Heart left ventricle (tissue), 16 donors: ENCODE measurements at regions not wholly inside any gene's neighbourhood (a gene's known extent, or its start where the extent isn't known, plus 50 kb on each side); places are given as distances from the start of the nearest gene placed in this dataset.
"Not testable (repeated sequence)": the region's sequence is repeated elsewhere in the genome, so short reads cannot be mapped to it uniquely, and the experiment has no call there.

Experiments
- ATAC-seq, 4 donors: fragments of 200-7000 bp; cut with Tn5 transposase; one replicate each; pipeline ENCODE4 v1.9.1; 2020 to 2022; ENCODE audit warnings: moderate library complexity in 4 of 4, mild to moderate bottlenecking in 3 of 4, moderate number of reproducible peaks in 1 of 4
- DNase-seq, 5 donors: peaks; one replicate each; pipeline ENCODE4 v3.0.0-alpha.2; 2020
- H3K27ac ChIP-seq, 12 donors: fragments of 200-600 bp; sonication (generic) in 4 of 12; one replicate each; pipeline versions ENCODE4 v1.5.0 to v1.8.0; 2016 to 2022; ENCODE audit warnings: mild to moderate bottlenecking in 2 of 12
- H3K27me3 ChIP-seq, 9 donors: fragments of 200-600 bp; sonication (generic) in 2 of 9; one replicate each; pipeline versions ENCODE4 v1.5.1 to v1.8.0; 2016 to 2022; ENCODE audit warnings: mild to moderate bottlenecking in 3 of 9
- H3K36me3 ChIP-seq, 9 donors: fragments of 200-600 bp; sonication (generic) in 2 of 9; one replicate each; pipeline versions ENCODE4 v1.5.0 to v1.8.0; 2018 to 2022; ENCODE audit warnings: mild to moderate bottlenecking in 2 of 9
- H3K4me1 ChIP-seq, 12 donors: fragments of 200-600 bp; sonication (generic) in 4 of 12; one replicate each; pipeline versions ENCODE4 v1.5.0 to v1.8.0; 2016 to 2022; ENCODE audit warnings: mild to moderate bottlenecking in 3 of 12
- H3K4me3 ChIP-seq, 12 donors: fragments of 200-600 bp; sonication (generic) in 4 of 12; one replicate each; pipeline versions ENCODE4 v1.5.0 to v1.8.0; 2017 to 2022; ENCODE audit warnings: mild to moderate bottlenecking in 9 of 12, moderate library complexity in 4 of 12
- H3K9me3 ChIP-seq, 12 donors: fragments of 200-600 bp; sonication (generic) in 4 of 12; one replicate each; pipeline versions ENCODE4 v1.5.0 to v1.8.0; 2016 to 2022; ENCODE audit warnings: mild to moderate bottlenecking in 1 of 12
- POLR2A ChIP-seq, 2 donors: fragments of 450-650 bp; IDR thresholded peaks; one replicate each; pipeline ENCODE4 v1.6.1; 2017; ENCODE audit warnings: antibody characterized with exemption in 2 of 2, mild to moderate bottlenecking in 2 of 2, moderate library complexity in 2 of 2
- WGBS, 4 donors: extraction: QIAGEN DNeasy Blood & Tissue Kit in 2 of 4; methylation state at CpG; one replicate each; pipeline versions ENCODE4 v1.1.5 to v1.1.7; 2013 to 2018; 5-methylcytosine and 5-hydroxymethylcytosine counted together
- intact Hi-C, 10 donors: fragments of 100-400 bp; cut with DNase I; formaldehyde crosslinking; loops; one replicate each; pipeline versions ENCODE4 v1.11.1 to v1.14.2; 2022
- TF ChIP-seq, protein P1 (sequence below), 12 donors: fragments of 200-600 bp; sonication (generic) in 4 of 12; IDR thresholded peaks; one replicate each; pipeline versions ENCODE4 v1.5.0 to v1.8.0; 2018 to 2022; ENCODE audit warnings: antibody characterized with exemption in 12 of 12, mild to moderate bottlenecking in 5 of 12
- donor health status: ischemic (EF 13 %, LVEDD 7.1; RV severe dilation, severe dysfunction).
- donor health status: healthy with polysubstance abuse.
- donor health status: DM: no; HTN: yes; CAD: no.
- donor health status: DM: no; HTN: no; CAD: no.
- donor health status: ischemic (EF 25% LVEDD 6.9; RV normal size, moderate dysfunction).
- donor health status: ischemic (EF 25% LVEDD 5.7; RV mildly dilated, moderate dysfunction).
- donor health status: healthy.
- donor health status: DM: yes; HTN: yes; CAD: no.
- donor health status: ischemic (EF 35%, LVEDD 5.7; RV mildly dilated, moderate dysfunction).
- donor health status: nonischemic (EF 11% LVEDD 7.7; RV severe dilation, severe dysfunction).
- donor health status: DM: yes; HTN: yes; CAD: no.
- donor health status: PGD.
- donor health status: ischemic (EF 29% LVEDD 5.4; RV normal size, mild dysfunction).
- donor health status: nonischemic (EF 23%, LVEDD 6.1; RV moderate dilation, normal function).

DNA sequence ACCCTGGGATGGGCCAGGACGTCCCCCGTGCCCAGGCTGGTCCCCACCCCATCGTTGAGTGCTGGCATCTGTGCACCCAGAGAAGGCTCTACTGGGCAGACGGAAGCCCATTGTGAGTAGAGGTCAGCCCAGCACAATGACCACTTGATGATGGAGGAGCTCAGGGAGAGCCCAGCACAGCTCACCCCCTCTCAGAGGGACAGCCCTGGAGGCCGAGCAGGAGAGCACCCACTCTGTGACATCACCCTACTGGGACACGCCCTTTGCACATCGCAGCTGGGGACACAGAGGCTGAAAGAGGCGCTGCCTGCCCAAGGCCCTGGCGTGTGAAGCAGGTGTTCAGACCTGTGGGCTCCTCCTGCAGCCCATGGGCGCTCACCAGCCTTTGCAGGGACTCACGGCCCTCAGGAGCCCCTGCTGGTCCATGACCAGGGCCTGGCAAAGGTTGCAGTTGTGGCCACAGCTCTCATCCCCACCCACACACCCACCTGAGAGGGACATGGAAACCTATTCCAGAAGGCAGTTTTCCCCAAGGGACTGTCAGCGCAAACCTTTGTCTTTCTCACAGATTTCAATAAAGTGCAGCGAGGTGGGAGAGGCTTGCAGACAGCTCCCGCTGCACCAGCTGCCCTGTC lies 67.2 kb upstream of the PPP2R2D start:
- Histone ChIP-seq H3K36me3 (no peaks in the 10 kb centered on the region), H3K9me3 (peaks cover 0 to 15% (median 0%) of the 10 kb centered on the region in 12 donors), H3K27me3 (peaks cover 0 to 38% (median 0%) of the 10 kb centered on the region in 9 donors), H3K27ac (no peak overlapping the region), H3K4me1 (no peaks in the 10 kb centered on the region), H3K4me3 (no peak overlapping the region)
- DNase-seq (peak in 2 of 5 donors; percentile 14 to 32), ATAC-seq (no peak)
- TF ChIP-seq, protein P1, sequence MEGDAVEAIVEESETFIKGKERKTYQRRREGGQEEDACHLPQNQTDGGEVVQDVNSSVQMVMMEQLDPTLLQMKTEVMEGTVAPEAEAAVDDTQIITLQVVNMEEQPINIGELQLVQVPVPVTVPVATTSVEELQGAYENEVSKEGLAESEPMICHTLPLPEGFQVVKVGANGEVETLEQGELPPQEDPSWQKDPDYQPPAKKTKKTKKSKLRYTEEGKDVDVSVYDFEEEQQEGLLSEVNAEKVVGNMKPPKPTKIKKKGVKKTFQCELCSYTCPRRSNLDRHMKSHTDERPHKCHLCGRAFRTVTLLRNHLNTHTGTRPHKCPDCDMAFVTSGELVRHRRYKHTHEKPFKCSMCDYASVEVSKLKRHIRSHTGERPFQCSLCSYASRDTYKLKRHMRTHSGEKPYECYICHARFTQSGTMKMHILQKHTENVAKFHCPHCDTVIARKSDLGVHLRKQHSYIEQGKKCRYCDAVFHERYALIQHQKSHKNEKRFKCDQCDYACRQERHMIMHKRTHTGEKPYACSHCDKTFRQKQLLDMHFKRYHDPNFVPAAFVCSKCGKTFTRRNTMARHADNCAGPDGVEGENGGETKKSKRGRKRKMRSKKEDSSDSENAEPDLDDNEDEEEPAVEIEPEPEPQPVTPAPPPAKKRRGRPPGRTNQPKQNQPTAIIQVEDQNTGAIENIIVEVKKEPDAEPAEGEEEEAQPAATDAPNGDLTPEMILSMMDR (IDR thresholded peaks at IDR 0.05): no peak
- no peak for TF ChIP-seq POLR2A (IDR thresholded peaks at IDR 0.05)
- WGBS, 4 donors: 83 to 91% (median 87%) methylated on average over 6 to 14 of the region's 14 CpGs
- intact Hi-C loops: no loop called here

DNA sequence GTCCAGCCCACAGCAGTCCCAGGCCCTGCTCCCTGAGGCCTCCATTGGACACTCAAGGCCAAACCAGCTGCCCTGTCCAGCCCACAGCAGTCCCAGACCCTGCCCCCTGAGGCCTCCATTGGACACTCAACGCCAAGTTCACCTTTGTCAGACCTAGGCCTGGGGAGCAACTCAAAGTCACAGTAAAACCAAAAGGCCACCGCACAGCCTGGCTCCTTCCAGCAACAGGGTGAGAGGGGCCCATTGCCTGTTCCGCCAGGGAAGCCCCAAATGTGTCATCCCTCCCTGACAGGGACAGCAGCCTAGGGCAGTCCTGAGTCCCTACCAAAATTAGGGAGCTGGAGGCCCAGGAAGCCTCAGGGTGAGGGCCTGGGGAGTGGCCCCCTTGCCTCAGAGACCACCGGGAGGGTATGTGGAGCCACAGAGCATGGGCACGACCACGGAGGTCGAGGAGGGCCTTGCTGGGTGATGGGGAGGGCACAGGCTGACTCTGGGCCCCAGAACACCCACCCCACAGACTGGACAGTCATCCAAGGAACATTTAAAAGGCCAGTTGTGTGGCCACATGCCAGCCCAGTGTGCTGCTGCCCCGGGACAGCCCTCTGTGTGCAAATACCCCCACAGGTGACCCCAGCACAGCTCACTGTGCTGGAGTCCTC lies 66.5 kb upstream of the PPP2R2D start:
- Histone ChIP-seq H3K4me3 (no peak overlapping the region), H3K27ac (no peak overlapping the region), H3K27me3 (peaks cover 0 to 32% (median 0%) of the 10 kb centered on the region in 9 donors), H3K9me3 (peaks cover 0 to 15% (median 0%) of the 10 kb centered on the region in 12 donors), H3K36me3 (no peaks in the 10 kb centered on the region), H3K4me1 (no peaks in the 10 kb centered on the region)
- intact Hi-C loops: no loop called here
- ATAC-seq: no peak
- TF ChIP-seq, protein P1 (IDR thresholded peaks at IDR 0.05): no peak
- TF ChIP-seq POLR2A (IDR thresholded peaks at IDR 0.05): no peak
- 85 to 89% (median 87%) methylated on average over 5 to 8 of the region's 8 CpGs for WGBS, 4 donors
- DNase-seq: peak in 2 of 5 donors; percentile 9 to 19

GRCh38 chr10:131838966-131839742 lies 61.7 kb upstream of the PPP2R2D start:
- DNase-seq: peak in 2 of 5 donors; percentile 14 to 23
- Histone ChIP-seq H3K36me3 (no peaks in the 10 kb centered on the region), H3K27ac (no peak overlapping the region), H3K9me3 (peaks cover 0 to 15% (median 0%) of the 10 kb centered on the region in 12 donors), H3K27me3 (peaks cover 0 to 4% (median 0%) of the 10 kb centered on the region in 9 donors), H3K4me3 (no peak overlapping the region), H3K4me1 (no peaks in the 10 kb centered on the region)
- ATAC-seq: no peak
- WGBS, 4 donors: 77 to 82% (median 79%) methylated on average over 16 of the region's 16 CpGs
- TF ChIP-seq, protein P1 (IDR thresholded peaks at IDR 0.05): no peak
- no peak for TF ChIP-seq POLR2A (IDR thresholded peaks at IDR 0.05)
- intact Hi-C loops: no loop called here

GRCh38 chr10:131839880-131840787 lies 60.7 kb upstream of the PPP2R2D start:
- H3K27ac ChIP-seq, H3K9me3 ChIP-seq, H3K36me3 ChIP-seq, intact Hi-C loops, ATAC-seq, H3K4me1 ChIP-seq, H3K27me3 ChIP-seq, H3K4me3 ChIP-seq: not testable (repeated sequence)
- DNase-seq: peak in 2 of 5 donors; percentile 6 to 10
- 79 to 89% (median 83%) methylated on average over 15 of the region's 15 CpGs for WGBS, 4 donors
